ENCODE measurements at regions not wholly inside any gene's neighbourhood (a gene's known extent, or its start where the extent isn't known, plus 50 kb on each side); places are given as distances from the start of the nearest gene placed in this dataset.

GRCh38 chr18:39555496-39555895 lies 1989.9 kb upstream of the CELF4 start:
- in situ Hi-C loops (cut with HindIII; ENCODE audit: low sequenced_read_pairs) = no loop called here

- in situ Hi-C loops (cut with HindIII; ENCODE audit: low sequenced_read_pairs) = no loop called here
These were observed 1985.1 kb upstream of the CELF4 start for GRCh38 chr18:39550701-39551100.

- in situ Hi-C loops (cut with HindIII; ENCODE audit: low sequenced_read_pairs) = no loop called here
These were observed 1983.5 kb upstream of the CELF4 start for GRCh38 chr18:39549144-39549543.

GRCh38 chr18:39531659-39532058 lies 1966.1 kb upstream of the CELF4 start:
- in situ Hi-C loops (cut with HindIII; ENCODE audit: low sequenced_read_pairs) = no loop called here

GRCh38 chr18:39529358-39529757 lies 1963.8 kb upstream of the CELF4 start:
- in situ Hi-C loops (cut with HindIII; ENCODE audit: low sequenced_read_pairs) = no loop called here

- in situ Hi-C loops (cut with HindIII; ENCODE audit: low sequenced_read_pairs) = no loop called here
These were observed 1961.9 kb upstream of the CELF4 start for GRCh38 chr18:39527465-39527864.

- in situ Hi-C loops (cut with HindIII; ENCODE audit: low sequenced_read_pairs) = no loop called here
These were observed 1958.8 kb upstream of the CELF4 start for GRCh38 chr18:39524370-39524769.

GRCh38 chr18:39523281-39523680 lies 1957.7 kb upstream of the CELF4 start:
- in situ Hi-C loops (cut with HindIII; ENCODE audit: low sequenced_read_pairs) = no loop called here

- in situ Hi-C loops (cut with HindIII; ENCODE audit: low sequenced_read_pairs) = no loop called here
These were observed 1955.6 kb upstream of the CELF4 start for GRCh38 chr18:39521164-39521563.

- in situ Hi-C loops (cut with HindIII; ENCODE audit: low sequenced_read_pairs) = no loop called here
These were observed 1954.1 kb upstream of the CELF4 start for GRCh38 chr18:39519741-39520140.

GRCh38 chr18:39515299-39515698 lies 1949.7 kb upstream of the CELF4 start:
- in situ Hi-C loops (cut with HindIII; ENCODE audit: low sequenced_read_pairs) = no loop called here

GRCh38 chr18:39513186-39513585 lies 1947.6 kb upstream of the CELF4 start:
- in situ Hi-C loops (cut with HindIII; ENCODE audit: low sequenced_read_pairs) = no loop called here

- in situ Hi-C loops (cut with HindIII; ENCODE audit: low sequenced_read_pairs) = no loop called here
These were observed 1941.2 kb upstream of the CELF4 start for GRCh38 chr18:39506581-39507330.

GRCh38 chr18:39500306-39500705 lies 1934.7 kb upstream of the CELF4 start:
- in situ Hi-C loops (cut with HindIII; ENCODE audit: low sequenced_read_pairs) = no loop called here

- in situ Hi-C loops (cut with HindIII; ENCODE audit: low sequenced_read_pairs) = no loop called here
These were observed 1932.2 kb upstream of the CELF4 start for GRCh38 chr18:39497821-39498220.

- in situ Hi-C loops (cut with HindIII; ENCODE audit: low sequenced_read_pairs) = no loop called here
These were observed 1931.4 kb upstream of the CELF4 start for GRCh38 chr18:39496986-39497385.

GRCh38 chr18:39494211-39494896 lies 1928.8 kb upstream of the CELF4 start:
- in situ Hi-C loops (cut with HindIII; ENCODE audit: low sequenced_read_pairs) = no loop called here

GRCh38 chr18:39491408-39491807 lies 1925.8 kb upstream of the CELF4 start:
- in situ Hi-C loops (cut with HindIII; ENCODE audit: low sequenced_read_pairs) = no loop called here

GRCh38 chr18:39489431-39489830 lies 1923.8 kb upstream of the CELF4 start:
- in situ Hi-C loops (cut with HindIII; ENCODE audit: low sequenced_read_pairs) = no loop called here

- in situ Hi-C loops (cut with HindIII; ENCODE audit: low sequenced_read_pairs) = no loop called here
These were observed 1922.3 kb upstream of the CELF4 start for GRCh38 chr18:39487932-39488331.

GRCh38 chr18:39486268-39486667 lies 1920.7 kb upstream of the CELF4 start:
- in situ Hi-C loops (cut with HindIII; ENCODE audit: low sequenced_read_pairs) = no loop called here

- in situ Hi-C loops (cut with HindIII; ENCODE audit: low sequenced_read_pairs) = no loop called here
These were observed 1920.1 kb upstream of the CELF4 start for GRCh38 chr18:39485696-39486095.

Measured in DLD1 (cell line).